ENCODE measurements at regions not wholly inside any gene's neighbourhood (a gene's known extent, or its start where the extent isn't known, plus 50 kb on each side); places are given as distances from the start of the nearest gene placed in this dataset.

DNA sequence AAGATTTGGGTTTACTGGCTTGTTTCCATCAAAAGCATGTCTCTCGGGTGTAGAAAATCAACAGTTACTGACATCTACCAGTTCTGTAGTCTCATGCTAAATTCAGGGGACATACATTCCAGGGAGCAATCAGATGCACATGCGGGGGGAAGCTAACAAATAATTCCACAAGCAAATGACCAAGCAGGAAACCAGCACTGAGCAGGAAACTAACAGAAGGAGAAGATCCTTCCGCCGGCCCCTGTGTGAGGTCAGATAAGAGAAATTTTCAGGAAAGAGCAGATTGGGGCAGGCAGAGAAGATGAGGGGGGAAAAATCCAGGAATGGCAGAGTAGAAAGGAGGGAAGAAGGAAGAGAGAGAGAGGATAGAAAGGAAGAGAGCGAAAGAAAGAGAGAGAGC, 127.6 kb upstream of the TMCC3 start:
- TF ChIP-seq, protein P1, sequence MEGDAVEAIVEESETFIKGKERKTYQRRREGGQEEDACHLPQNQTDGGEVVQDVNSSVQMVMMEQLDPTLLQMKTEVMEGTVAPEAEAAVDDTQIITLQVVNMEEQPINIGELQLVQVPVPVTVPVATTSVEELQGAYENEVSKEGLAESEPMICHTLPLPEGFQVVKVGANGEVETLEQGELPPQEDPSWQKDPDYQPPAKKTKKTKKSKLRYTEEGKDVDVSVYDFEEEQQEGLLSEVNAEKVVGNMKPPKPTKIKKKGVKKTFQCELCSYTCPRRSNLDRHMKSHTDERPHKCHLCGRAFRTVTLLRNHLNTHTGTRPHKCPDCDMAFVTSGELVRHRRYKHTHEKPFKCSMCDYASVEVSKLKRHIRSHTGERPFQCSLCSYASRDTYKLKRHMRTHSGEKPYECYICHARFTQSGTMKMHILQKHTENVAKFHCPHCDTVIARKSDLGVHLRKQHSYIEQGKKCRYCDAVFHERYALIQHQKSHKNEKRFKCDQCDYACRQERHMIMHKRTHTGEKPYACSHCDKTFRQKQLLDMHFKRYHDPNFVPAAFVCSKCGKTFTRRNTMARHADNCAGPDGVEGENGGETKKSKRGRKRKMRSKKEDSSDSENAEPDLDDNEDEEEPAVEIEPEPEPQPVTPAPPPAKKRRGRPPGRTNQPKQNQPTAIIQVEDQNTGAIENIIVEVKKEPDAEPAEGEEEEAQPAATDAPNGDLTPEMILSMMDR (IDR thresholded peaks at IDR 0.05) = no peak
- H3K27me3 ChIP-seq = no peaks in the 10 kb centered on the region
- no peak overlapping the region for H3K4me3 ChIP-seq
- intact Hi-C loops (cut with DNase I) = no loop called here
- H3K4me1 ChIP-seq = no peaks in the 10 kb centered on the region
- H3K9me3 ChIP-seq = no peaks in the 10 kb centered on the region
- H3K27ac ChIP-seq = no peak overlapping the region
- no peak for DNase-seq (ENCODE audit: extremely low spot score in 2 of 2)
- no peaks in the 10 kb centered on the region for H3K36me3 ChIP-seq

DNA sequence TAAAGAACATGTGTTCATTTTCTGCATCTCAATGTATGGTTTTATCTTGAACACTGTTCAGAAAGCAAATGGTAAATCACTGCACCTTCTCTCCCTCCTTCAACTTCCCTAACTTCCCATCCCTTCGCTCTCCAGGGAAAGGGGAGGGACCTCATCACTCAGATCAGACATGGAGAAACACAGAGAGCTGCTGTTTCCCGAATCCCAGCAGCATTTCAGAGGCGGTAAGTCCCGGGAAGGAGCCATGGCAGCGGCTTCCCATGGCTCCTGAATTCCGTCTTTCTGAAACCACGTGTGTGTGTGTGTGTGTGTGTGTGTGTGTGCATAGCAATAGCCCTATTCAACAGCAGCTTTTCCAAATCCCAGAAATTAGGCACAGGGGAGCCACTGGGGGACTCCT, 125.4 kb upstream of the TMCC3 start:
- Histone ChIP-seq H3K36me3 (no peaks in the 10 kb centered on the region), H3K27me3 (no peaks in the 10 kb centered on the region), H3K27ac (no peak overlapping the region), H3K9me3 (no peaks in the 10 kb centered on the region), H3K4me3 (no peak overlapping the region), H3K4me1 (peaks cover 7% of the 10 kb centered on the region)
- intact Hi-C loops (cut with DNase I) = no loop called here
- no peak for DNase-seq (ENCODE audit: extremely low spot score in 2 of 2)
- no peak for TF ChIP-seq POLR2A (IDR thresholded peaks at IDR 0.05)
- TF ChIP-seq, protein P1 (IDR thresholded peaks at IDR 0.05) = no peak
- no peak for TF ChIP-seq POLR2AphosphoS5 (IDR thresholded peaks at IDR 0.05; ENCODE audit: insufficient read depth in 1 of 2, low read depth in 1 of 2)

DNA sequence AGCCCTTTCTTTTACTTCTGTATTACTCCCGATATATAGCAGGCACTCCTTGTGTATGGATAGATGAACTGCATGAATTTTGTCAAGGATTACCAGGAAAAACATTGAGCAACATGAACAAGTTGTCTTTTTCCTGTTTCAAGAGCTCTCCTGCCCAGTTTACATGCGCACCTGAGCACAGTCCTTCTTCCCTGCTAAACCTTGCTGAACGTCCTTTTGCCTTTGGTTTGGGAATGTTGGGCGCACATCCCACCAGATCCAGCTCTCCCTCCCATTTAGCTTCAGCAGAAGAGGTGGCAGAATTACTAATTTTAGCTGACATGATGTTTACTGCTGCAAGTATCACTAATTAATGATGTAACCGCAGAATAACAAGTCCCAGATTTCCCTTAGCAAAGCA, 121.4 kb upstream of the TMCC3 start:
- Histone ChIP-seq H3K36me3 (no peaks in the 10 kb centered on the region), H3K4me1 (peaks cover 7% of the 10 kb centered on the region), H3K27me3 (no peaks in the 10 kb centered on the region), H3K9me3 (no peaks in the 10 kb centered on the region), H3K27ac (no peak overlapping the region), H3K4me3 (no peak overlapping the region)
- TF ChIP-seq POLR2AphosphoS5 (IDR thresholded peaks at IDR 0.05; ENCODE audit: insufficient read depth in 1 of 2, low read depth in 1 of 2) (no peak), POLR2A (IDR thresholded peaks at IDR 0.05) (no peak)
- TF ChIP-seq, protein P1 (IDR thresholded peaks at IDR 0.05) = no peak
- intact Hi-C loops (cut with DNase I) = no loop called here
- DNase-seq (ENCODE audit: extremely low spot score in 2 of 2) = no peak

DNA sequence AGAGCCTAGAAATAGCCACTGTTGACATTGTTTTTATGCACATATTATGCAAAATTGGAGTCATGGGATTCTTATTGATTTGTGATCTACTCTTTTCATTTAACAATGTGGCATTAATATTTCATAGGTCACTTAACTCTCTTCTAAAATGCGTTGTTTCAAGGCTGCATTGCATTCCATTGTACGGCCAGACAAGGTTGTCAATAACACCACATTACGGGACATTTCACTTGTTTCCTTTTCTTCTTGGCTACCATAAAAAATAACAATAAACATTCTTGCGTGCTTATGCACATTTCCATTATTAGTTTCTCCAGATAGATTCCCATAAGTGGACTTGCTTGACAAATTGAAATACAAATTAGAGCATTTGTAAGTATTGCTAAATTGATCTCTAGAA, 120.8 kb upstream of the TMCC3 start:
- intact Hi-C loops (cut with DNase I) = no loop called here
- H3K27ac ChIP-seq = no peak overlapping the region
- TF ChIP-seq POLR2AphosphoS5 (IDR thresholded peaks at IDR 0.05; ENCODE audit: insufficient read depth in 1 of 2, low read depth in 1 of 2) (no peak), POLR2A (IDR thresholded peaks at IDR 0.05) (no peak)
- TF ChIP-seq, protein P1 (IDR thresholded peaks at IDR 0.05) = no peak
- no peak overlapping the region for H3K4me3 ChIP-seq
- H3K9me3 ChIP-seq = no peaks in the 10 kb centered on the region
- H3K4me1 ChIP-seq = peaks cover 7% of the 10 kb centered on the region
- DNase-seq (ENCODE audit: extremely low spot score in 2 of 2) = no peak
- no peaks in the 10 kb centered on the region for H3K27me3 ChIP-seq
- H3K36me3 ChIP-seq = no peaks in the 10 kb centered on the region

DNA sequence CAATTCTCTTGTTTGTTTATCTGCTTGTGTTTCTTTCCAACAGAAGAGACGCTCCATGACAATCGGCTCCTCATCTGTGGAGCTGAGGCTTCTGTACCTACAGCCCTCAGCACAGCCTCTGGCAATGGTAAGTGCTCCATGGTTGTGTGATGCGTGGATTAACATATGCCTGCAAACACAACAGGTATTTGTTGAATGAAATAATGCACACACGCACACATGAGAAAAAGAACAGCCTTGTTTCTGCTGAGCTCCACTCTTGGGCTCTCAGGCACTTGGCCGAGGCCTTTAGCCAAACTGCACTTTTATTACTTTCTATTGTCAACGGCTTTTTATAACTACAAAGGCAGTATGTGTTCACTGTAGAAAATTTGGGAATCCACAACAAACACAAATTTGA, 120.4 kb upstream of the TMCC3 start:
- Histone ChIP-seq H3K4me1 (peaks cover 7% of the 10 kb centered on the region), H3K4me3 (no peak overlapping the region), H3K36me3 (no peaks in the 10 kb centered on the region), H3K27me3 (no peaks in the 10 kb centered on the region), H3K9me3 (no peaks in the 10 kb centered on the region), H3K27ac (no peak overlapping the region)
- intact Hi-C loops (cut with DNase I) = no loop called here
- TF ChIP-seq, protein P1 (IDR thresholded peaks at IDR 0.05) = no peak
- TF ChIP-seq POLR2AphosphoS5 (IDR thresholded peaks at IDR 0.05; ENCODE audit: insufficient read depth in 1 of 2, low read depth in 1 of 2) (no peak), POLR2A (IDR thresholded peaks at IDR 0.05) (no peak)
- no peak for DNase-seq (ENCODE audit: extremely low spot score in 2 of 2)
